AG09309 (cell line): ENCODE measurements at regions not wholly inside any gene's neighbourhood (a gene's known extent, or its start where the extent isn't known, plus 50 kb on each side); places are given as distances from the start of the nearest gene placed in this dataset.

ENCODE experiments used
- DNase-seq: peaks from one replicate; pipeline ENCODE4 v3.0.0-alpha.2; 2010; ENCODE audit warnings: low read depth
- H3K4me3 ChIP-seq: 2 replicates; pipeline ENCODE4 v1.5.1; 2011; ENCODE audit warnings: mild to moderate bottlenecking, low read depth, low read length, moderate library complexity; ENCODE audit not compliant: control insufficient read depth
- CTCF ChIP-seq: IDR thresholded peaks from 2 replicates; pipeline ENCODE4 v1.5.1; 2011; ENCODE audit warnings: mild to moderate bottlenecking, low read depth, low read length, inconsistent platforms; ENCODE audit not compliant: insufficient read depth, control insufficient read depth; ENCODE audit errors: missing control alignments

- DNase-seq, result no peak
- TF ChIP-seq CTCF, result no peak
These were observed 327.6 kb downstream of the CCER1 start for GRCh38 chr12:90627180-90627896.

GRCh38 chr12:90622431-90622830 lies 332.5 kb downstream of the CCER1 start:
- DNase-seq, result no peak
- no peak for TF ChIP-seq CTCF

More at GRCh38 chr12:90627180-90627896, 327.6 kb downstream of the CCER1 start:
- H3K4me3 ChIP-seq, result no peak overlapping the region

GRCh38 chr12:90621927-90622326 lies 333.0 kb downstream of the CCER1 start:
- peak; percentile 35 for DNase-seq

More at GRCh38 chr12:90622431-90622830, 332.5 kb downstream of the CCER1 start:
- H3K4me3 ChIP-seq, result no peak overlapping the region

GRCh38 chr12:90619943-90620342 lies 335.0 kb downstream of the CCER1 start:
- DNase-seq, result no peak
- TF ChIP-seq CTCF, result no peak
- H3K4me3 ChIP-seq, result no peak overlapping the region

More at GRCh38 chr12:90621927-90622326, 333.0 kb downstream of the CCER1 start:
- H3K4me3 ChIP-seq, result no peak overlapping the region
- no peak for TF ChIP-seq CTCF

GRCh38 chr12:90618586-90618985 lies 336.4 kb downstream of the CCER1 start:
- TF ChIP-seq CTCF, result no peak
- DNase-seq, result peak; percentile 13
- H3K4me3 ChIP-seq, result no peak overlapping the region

- TF ChIP-seq CTCF, result no peak
- DNase-seq, result no peak
- H3K4me3 ChIP-seq, result no peak overlapping the region
These were observed 343.1 kb downstream of the CCER1 start for GRCh38 chr12:90611891-90612290.
